Prostate gland (tissue), 2 donors: ENCODE measurements at regions not wholly inside any gene's neighbourhood (a gene's known extent, or its start where the extent isn't known, plus 50 kb on each side); places are given as distances from the start of the nearest gene placed in this dataset.

ENCODE experiments used
- CTCF ChIP-seq, 4 experiments: fragments of 200-600 bp in 2 of 4; fragments of 450-650 bp in 2 of 4; sonication (generic) in 2 of 4; IDR thresholded peaks; 1 replicate in 3 of 4; 2 replicates in 1 of 4; pipeline ENCODE4 v1.5.1; 2016 to 2019; ENCODE audit warnings: antibody characterized with exemption in 4 of 4, mild to moderate bottlenecking in 2 of 4, moderate library complexity in 2 of 4
- POLR2A ChIP-seq: fragments of 450-650 bp; IDR thresholded peaks from one replicate; pipeline ENCODE4 v1.6.1; 2016; ENCODE audit warnings: antibody characterized with exemption, mild to moderate bottlenecking
- POLR2AphosphoS5 ChIP-seq: sonication (generic); formaldehyde crosslinking; IDR thresholded peaks from one replicate; pipeline ENCODE4 v1.6.1; 2017; ENCODE audit warnings: antibody characterized with exemption

- TF ChIP-seq CTCF (IDR thresholded peaks at IDR 0.05) (no peak), POLR2A (no peak), POLR2AphosphoS5 (no peak)
Observed at GRCh38 chr7:18133921-18134320, 106.3 kb upstream of the PRPS1L1 start.
